ENCODE measurements at regions not wholly inside any gene's neighbourhood (a gene's known extent, or its start where the extent isn't known, plus 50 kb on each side); places are given as distances from the start of the nearest gene placed in this dataset.

GRCh38 chr10:36195364-36195763 lies 553.3 kb upstream of the FZD8 start:
- ATAC-seq (ENCODE audit: low read depth), result no peak
- no peak for DNase-seq (ENCODE audit: low spot score in 2 of 2)
- H3K27ac Mint-ChIP-seq, result no peak overlapping the region
- H3K9me3 Mint-ChIP-seq, result peaks cover 20% of the 10 kb centered on the region
- H3K4me3 Mint-ChIP-seq, result no peak overlapping the region
- H3K27me3 Mint-ChIP-seq, result no peaks in the 10 kb centered on the region
- no peaks in the 10 kb centered on the region for H3K36me3 Mint-ChIP-seq
- no peaks in the 10 kb centered on the region for H3K4me1 Mint-ChIP-seq

GRCh38 chr10:36194276-36194675 lies 552.2 kb upstream of the FZD8 start:
- Mint-ChIP-seq H3K27ac (no peak overlapping the region), H3K36me3 (no peaks in the 10 kb centered on the region), H3K4me1 (no peaks in the 10 kb centered on the region), H3K4me3 (no peak overlapping the region), H3K27me3 (no peaks in the 10 kb centered on the region), H3K9me3 (peaks cover 21% of the 10 kb centered on the region)
- DNase-seq (ENCODE audit: low spot score in 2 of 2) (no peak), ATAC-seq (ENCODE audit: low read depth) (no peak)

- Mint-ChIP-seq H3K36me3 (no peaks in the 10 kb centered on the region), H3K4me3 (no peak overlapping the region), H3K4me1 (no peaks in the 10 kb centered on the region), H3K27ac (no peak overlapping the region), H3K27me3 (no peaks in the 10 kb centered on the region), H3K9me3 (peaks cover 17% of the 10 kb centered on the region)
- DNase-seq (ENCODE audit: low spot score in 2 of 2), result no peak
- ATAC-seq (ENCODE audit: low read depth), result no peak
Observed at GRCh38 chr10:36191009-36191408, 548.9 kb upstream of the FZD8 start.

- no peak overlapping the region for H3K27ac Mint-ChIP-seq
- H3K27me3 Mint-ChIP-seq, result no peaks in the 10 kb centered on the region
- no peaks in the 10 kb centered on the region for H3K4me1 Mint-ChIP-seq
- no peaks in the 10 kb centered on the region for H3K36me3 Mint-ChIP-seq
- no peak overlapping the region for H3K4me3 Mint-ChIP-seq
- DNase-seq (ENCODE audit: low spot score in 2 of 2) (no peak), ATAC-seq (ENCODE audit: low read depth) (no peak)
- peaks cover 14% of the 10 kb centered on the region for H3K9me3 Mint-ChIP-seq
Observed at GRCh38 chr10:36188461-36188860, 546.4 kb upstream of the FZD8 start.

- H3K4me1 Mint-ChIP-seq, result no peaks in the 10 kb centered on the region
- H3K27me3 Mint-ChIP-seq, result no peaks in the 10 kb centered on the region
- H3K27ac Mint-ChIP-seq, result no peak overlapping the region
- DNase-seq (ENCODE audit: low spot score in 2 of 2) (no peak), ATAC-seq (ENCODE audit: low read depth) (no peak)
- H3K9me3 Mint-ChIP-seq, result peaks cover 14% of the 10 kb centered on the region
- no peak overlapping the region for H3K4me3 Mint-ChIP-seq
- no peaks in the 10 kb centered on the region for H3K36me3 Mint-ChIP-seq
Observed at GRCh38 chr10:36188080-36188453, 546.0 kb upstream of the FZD8 start.

GRCh38 chr10:36187380-36188079 lies 545.4 kb upstream of the FZD8 start:
- H3K27ac Mint-ChIP-seq, result no peak overlapping the region
- DNase-seq (ENCODE audit: low spot score in 2 of 2) (no peak), ATAC-seq (ENCODE audit: low read depth) (no peak)
- no peak overlapping the region for H3K4me3 Mint-ChIP-seq
- H3K27me3 Mint-ChIP-seq, result no peaks in the 10 kb centered on the region
- peaks cover 12% of the 10 kb centered on the region for H3K9me3 Mint-ChIP-seq
- H3K36me3 Mint-ChIP-seq, result no peaks in the 10 kb centered on the region
- H3K4me1 Mint-ChIP-seq, result no peaks in the 10 kb centered on the region

GRCh38 chr10:36185097-36185496 lies 543.0 kb upstream of the FZD8 start:
- no peak for ATAC-seq (ENCODE audit: low read depth)
- Mint-ChIP-seq H3K27me3 (no peaks in the 10 kb centered on the region), H3K9me3 (peaks cover 4% of the 10 kb centered on the region), H3K4me3 (no peak overlapping the region), H3K36me3 (no peaks in the 10 kb centered on the region), H3K27ac (no peak overlapping the region), H3K4me1 (no peaks in the 10 kb centered on the region)
- DNase-seq (ENCODE audit: low spot score in 2 of 2), result no peak

GRCh38 chr10:36183726-36184125 lies 541.6 kb upstream of the FZD8 start:
- ATAC-seq (ENCODE audit: low read depth) (no peak), DNase-seq (ENCODE audit: low spot score in 2 of 2) (no peak)
- H3K36me3 Mint-ChIP-seq, result no peaks in the 10 kb centered on the region
- H3K27ac Mint-ChIP-seq, result no peak overlapping the region
- H3K9me3 Mint-ChIP-seq, result peaks cover 1% of the 10 kb centered on the region
- no peaks in the 10 kb centered on the region for H3K27me3 Mint-ChIP-seq
- H3K4me1 Mint-ChIP-seq, result no peaks in the 10 kb centered on the region
- no peak overlapping the region for H3K4me3 Mint-ChIP-seq

GRCh38 chr10:36183056-36183455 lies 541.0 kb upstream of the FZD8 start:
- H3K9me3 Mint-ChIP-seq, result peaks cover 1% of the 10 kb centered on the region
- no peak for DNase-seq (ENCODE audit: low spot score in 2 of 2)
- H3K4me1 Mint-ChIP-seq, result no peaks in the 10 kb centered on the region
- ATAC-seq (ENCODE audit: low read depth), result no peak
- no peak overlapping the region for H3K27ac Mint-ChIP-seq
- H3K27me3 Mint-ChIP-seq, result no peaks in the 10 kb centered on the region
- H3K4me3 Mint-ChIP-seq, result no peak overlapping the region
- no peaks in the 10 kb centered on the region for H3K36me3 Mint-ChIP-seq

- H3K27me3 Mint-ChIP-seq, result no peaks in the 10 kb centered on the region
Observed at GRCh38 chr10:36182606-36183005, 540.5 kb upstream of the FZD8 start.

GRCh38 chr10:36182179-36182566 lies 540.1 kb upstream of the FZD8 start:
- Mint-ChIP-seq H3K9me3 (no peaks in the 10 kb centered on the region), H3K4me1 (no peaks in the 10 kb centered on the region), H3K27ac (no peak overlapping the region), H3K36me3 (no peaks in the 10 kb centered on the region), H3K4me3 (no peak overlapping the region), H3K27me3 (no peaks in the 10 kb centered on the region)
- no peak for DNase-seq (ENCODE audit: low spot score in 2 of 2)
- ATAC-seq (ENCODE audit: low read depth), result no peak

More at GRCh38 chr10:36182606-36183005, 540.5 kb upstream of the FZD8 start:
- no peak overlapping the region for H3K27ac Mint-ChIP-seq
- DNase-seq (ENCODE audit: low spot score in 2 of 2), result no peak
- no peaks in the 10 kb centered on the region for H3K36me3 Mint-ChIP-seq
- no peak for ATAC-seq (ENCODE audit: low read depth)
- H3K9me3 Mint-ChIP-seq, result peaks cover 1% of the 10 kb centered on the region
- H3K4me3 Mint-ChIP-seq, result no peak overlapping the region
- no peaks in the 10 kb centered on the region for H3K4me1 Mint-ChIP-seq

GRCh38 chr10:36181426-36182178 lies 539.5 kb upstream of the FZD8 start:
- Mint-ChIP-seq H3K4me1 (no peaks in the 10 kb centered on the region), H3K27ac (no peak overlapping the region), H3K27me3 (no peaks in the 10 kb centered on the region), H3K9me3 (no peaks in the 10 kb centered on the region), H3K36me3 (no peaks in the 10 kb centered on the region), H3K4me3 (no peak overlapping the region)
- ATAC-seq (ENCODE audit: low read depth) (no peak), DNase-seq (ENCODE audit: low spot score in 2 of 2) (no peak)

GRCh38 chr10:36178616-36179015 lies 536.5 kb upstream of the FZD8 start:
- H3K4me1 Mint-ChIP-seq, result no peaks in the 10 kb centered on the region
- H3K9me3 Mint-ChIP-seq, result peaks cover 3% of the 10 kb centered on the region
- H3K27me3 Mint-ChIP-seq, result no peaks in the 10 kb centered on the region
- DNase-seq (ENCODE audit: low spot score in 2 of 2) (no peak), ATAC-seq (ENCODE audit: low read depth) (no peak)
- no peak overlapping the region for H3K4me3 Mint-ChIP-seq
- no peaks in the 10 kb centered on the region for H3K36me3 Mint-ChIP-seq
- H3K27ac Mint-ChIP-seq, result no peak overlapping the region

GRCh38 chr10:36177071-36177470 lies 535.0 kb upstream of the FZD8 start:
- H3K27me3 Mint-ChIP-seq, result no peaks in the 10 kb centered on the region
- H3K4me1 Mint-ChIP-seq, result no peaks in the 10 kb centered on the region
- H3K27ac Mint-ChIP-seq, result no peak overlapping the region
- peaks cover 3% of the 10 kb centered on the region for H3K9me3 Mint-ChIP-seq
- no peak overlapping the region for H3K4me3 Mint-ChIP-seq
- no peak for ATAC-seq (ENCODE audit: low read depth)
- no peak for DNase-seq (ENCODE audit: low spot score in 2 of 2)
- no peaks in the 10 kb centered on the region for H3K36me3 Mint-ChIP-seq

GRCh38 chr10:36175954-36176353 lies 533.9 kb upstream of the FZD8 start:
- ATAC-seq (ENCODE audit: low read depth) (no peak), DNase-seq (ENCODE audit: low spot score in 2 of 2) (no peak)
- H3K4me1 Mint-ChIP-seq, result no peaks in the 10 kb centered on the region

More at GRCh38 chr10:36175954-36176353, 533.9 kb upstream of the FZD8 start:
- Mint-ChIP-seq H3K36me3 (no peaks in the 10 kb centered on the region), H3K27ac (no peak overlapping the region), H3K4me3 (no peak overlapping the region), H3K9me3 (peaks cover 3% of the 10 kb centered on the region), H3K27me3 (no peaks in the 10 kb centered on the region)

Data from memory B cell (primary cell).